HG03378 (cell line): ENCODE measurements at regions not wholly inside any gene's neighbourhood (a gene's known extent, or its start where the extent isn't known, plus 50 kb on each side); places are given as distances from the start of the nearest gene placed in this dataset.
A peak's percentile ranks its signal among the peaks of the same experiment; 100 is the strongest.

ENCODE experiments used
- ATAC-seq: cut with Tn5 transposase; IDR thresholded peaks from one replicate; pipeline ENCODE4 v1.9.1; 2021; ENCODE audit warnings: mild to moderate bottlenecking, moderate library complexity; ENCODE audit not compliant: unreplicated experiment

DNA sequence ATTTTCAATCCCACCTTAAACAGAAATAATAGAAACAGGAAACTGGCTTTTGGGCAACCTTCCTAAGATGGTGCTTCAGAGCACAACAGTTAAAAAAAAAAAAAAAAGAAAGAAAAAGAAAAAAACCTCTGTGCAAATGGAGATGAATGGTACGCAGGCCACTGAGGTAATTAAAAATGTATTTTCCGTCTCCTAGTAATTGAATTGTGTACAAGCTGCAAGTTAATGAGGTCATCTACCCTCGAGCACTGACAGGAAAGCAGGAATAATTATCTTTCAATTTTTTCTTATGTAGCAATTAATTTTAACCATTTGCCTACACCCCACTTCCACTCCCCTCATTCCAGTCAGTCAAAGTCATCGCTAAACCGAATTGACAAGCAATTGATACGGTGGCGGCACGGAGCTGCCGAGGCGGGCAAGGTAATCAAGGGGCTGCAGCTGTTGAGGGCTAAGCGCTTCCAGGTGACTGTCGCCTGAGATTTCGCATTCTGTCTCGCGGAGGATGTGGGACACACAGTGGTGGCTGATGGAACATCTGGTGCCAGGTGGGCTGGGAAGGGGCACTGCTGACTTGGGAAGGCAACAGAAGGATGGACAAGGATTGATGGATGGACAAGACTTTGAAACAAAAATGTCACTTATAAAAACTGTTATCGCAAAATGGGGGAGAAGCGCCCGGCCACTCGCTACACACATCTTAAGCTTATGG is 109.4 kb downstream of the RCN1 start:
- ATAC-seq: no peak

DNA sequence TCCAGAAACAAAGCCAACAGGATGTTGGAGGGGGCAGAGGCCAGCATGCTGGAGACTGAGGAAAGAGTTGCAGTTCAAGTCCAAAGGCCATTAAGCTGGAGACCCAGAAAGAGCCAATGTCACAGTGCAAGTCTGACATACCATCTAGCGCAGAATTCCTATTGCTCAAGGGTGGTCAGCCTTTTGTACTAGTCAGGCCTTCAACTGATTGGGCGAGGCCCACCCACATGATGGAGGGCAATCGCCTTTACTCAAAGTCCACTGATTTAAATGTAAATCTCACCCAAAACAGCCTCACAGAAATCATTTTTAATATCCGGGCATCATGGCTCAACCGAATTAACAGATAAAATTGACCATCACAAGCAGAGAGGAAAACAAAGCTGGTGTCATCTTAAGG is 113.9 kb downstream of the RCN1 start:
- ATAC-seq: no peak

DNA sequence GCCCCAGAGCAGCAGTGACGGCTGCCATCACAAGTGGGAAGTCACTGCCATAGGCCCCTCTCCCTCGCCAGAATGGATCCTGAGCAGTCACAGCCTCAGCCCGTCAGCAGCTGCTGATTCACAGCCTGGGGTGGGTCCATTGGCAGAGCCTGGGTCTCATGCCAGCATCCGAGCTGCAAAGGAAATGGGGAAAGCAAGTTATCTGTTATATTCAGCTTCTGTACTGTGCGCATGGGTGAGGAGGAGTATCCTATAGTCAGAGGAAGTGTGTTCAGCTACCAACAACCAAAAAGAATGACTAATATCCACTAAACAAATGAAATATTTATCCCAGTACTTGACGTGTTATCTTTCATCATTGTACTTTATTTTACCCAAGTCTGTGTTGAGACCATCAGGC is 119.7 kb downstream of the RCN1 start:
- ATAC-seq: no peak

DNA sequence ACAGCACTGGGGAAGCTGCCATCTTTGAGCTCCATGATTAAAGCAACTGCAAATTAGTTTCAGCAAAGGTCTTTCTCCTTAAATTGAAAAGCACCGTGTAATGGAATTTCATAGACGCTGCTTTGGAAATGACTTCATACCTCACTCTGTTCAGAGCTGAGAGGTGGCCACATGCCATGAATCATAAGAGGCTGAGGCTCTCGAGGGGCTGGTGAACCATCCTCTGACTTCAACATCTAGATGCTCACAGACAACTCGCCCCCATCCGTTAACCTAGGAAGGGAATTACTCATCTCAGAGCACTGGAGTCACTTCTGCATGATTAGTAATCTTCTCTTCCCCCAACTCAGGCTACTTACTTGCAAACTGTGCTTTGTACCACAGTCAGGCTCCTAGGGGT is 122.3 kb downstream of the RCN1 start:
- ATAC-seq: no peak

DNA sequence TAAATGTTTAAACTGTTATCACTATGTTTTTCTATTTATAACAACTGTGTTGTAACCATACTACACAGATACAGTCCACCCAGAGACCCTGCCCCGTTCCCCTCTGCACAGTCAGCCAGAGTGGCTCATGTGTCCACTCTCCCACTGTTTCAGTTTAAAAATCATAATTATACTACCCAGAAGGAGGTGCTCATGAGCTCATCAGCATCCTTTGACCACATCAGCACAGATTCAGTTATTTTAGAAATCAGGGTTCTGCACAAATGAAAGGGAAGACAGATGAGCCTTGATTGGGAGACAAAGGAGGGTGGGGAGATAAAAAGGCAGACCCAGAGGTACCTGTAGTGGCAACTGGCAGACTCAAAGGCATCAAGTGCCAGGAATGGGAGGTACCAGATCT is 124.3 kb downstream of the RCN1 start:
- no peak for ATAC-seq

DNA sequence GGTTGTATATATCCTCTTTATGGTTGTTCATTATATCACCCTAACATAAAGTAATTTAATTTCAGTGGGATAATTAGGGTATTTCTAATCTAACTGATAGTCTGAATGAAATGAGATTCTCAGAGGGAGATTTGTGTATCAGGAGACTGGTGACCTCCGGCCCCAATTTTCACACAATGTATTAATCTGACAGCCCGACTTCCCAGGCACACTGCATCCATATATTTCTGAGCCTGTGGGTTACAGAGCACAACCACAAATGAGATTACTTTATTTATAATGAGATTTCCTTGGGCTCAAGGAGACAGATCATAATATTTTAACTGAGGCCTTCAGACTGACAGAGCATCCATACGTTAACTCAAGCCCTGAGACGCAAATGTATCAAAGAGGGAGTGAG is 125.9 kb downstream of the RCN1 start:
- ATAC-seq: no peak

DNA sequence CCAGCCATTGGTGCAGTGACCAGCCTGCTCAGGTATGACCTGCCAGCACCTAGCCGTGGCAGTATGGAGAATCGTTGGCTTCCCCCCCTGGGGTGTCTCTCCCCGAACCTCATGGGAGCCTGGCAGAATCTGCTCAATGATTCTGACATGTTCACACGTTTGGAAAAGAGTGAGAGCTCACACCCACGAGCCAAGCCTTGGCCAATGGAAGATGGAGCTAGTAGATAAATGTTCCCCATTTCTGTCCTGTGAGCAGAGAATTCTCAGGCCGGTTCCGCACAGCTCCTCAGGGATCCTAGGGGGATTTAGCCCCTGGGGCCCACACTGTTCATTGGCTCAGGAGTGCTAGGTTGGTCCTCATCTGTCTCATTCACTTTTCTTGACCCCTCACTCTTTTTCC is 128.4 kb downstream of the RCN1 start:
- ATAC-seq: no peak

DNA sequence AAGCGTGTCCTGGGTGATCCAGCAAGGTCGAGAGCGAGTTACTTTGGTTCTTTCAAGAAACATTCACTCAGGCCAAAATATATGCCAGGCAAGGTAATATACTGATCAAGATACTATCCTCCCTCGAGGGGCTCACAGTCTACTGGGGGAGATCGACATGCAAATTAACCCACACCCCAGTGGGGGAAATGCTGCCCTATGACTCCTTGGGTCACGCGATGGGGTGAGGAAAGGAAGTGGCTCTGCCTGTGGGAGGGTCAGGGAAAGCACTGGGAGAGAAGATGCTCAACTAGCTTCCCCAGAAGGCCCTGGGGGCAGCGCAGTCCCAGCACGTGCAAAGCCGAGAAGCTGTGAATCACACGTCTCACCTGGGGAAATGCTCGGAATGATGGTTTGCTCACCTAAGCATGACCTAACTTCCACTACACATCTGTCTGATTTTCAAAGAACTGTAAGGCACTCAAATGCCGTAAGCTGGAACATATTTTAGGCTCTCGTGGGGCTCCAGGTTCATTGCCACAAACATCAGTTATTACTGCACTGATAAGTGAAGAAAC is 130.7 kb downstream of the RCN1 start:
- no peak for ATAC-seq

DNA sequence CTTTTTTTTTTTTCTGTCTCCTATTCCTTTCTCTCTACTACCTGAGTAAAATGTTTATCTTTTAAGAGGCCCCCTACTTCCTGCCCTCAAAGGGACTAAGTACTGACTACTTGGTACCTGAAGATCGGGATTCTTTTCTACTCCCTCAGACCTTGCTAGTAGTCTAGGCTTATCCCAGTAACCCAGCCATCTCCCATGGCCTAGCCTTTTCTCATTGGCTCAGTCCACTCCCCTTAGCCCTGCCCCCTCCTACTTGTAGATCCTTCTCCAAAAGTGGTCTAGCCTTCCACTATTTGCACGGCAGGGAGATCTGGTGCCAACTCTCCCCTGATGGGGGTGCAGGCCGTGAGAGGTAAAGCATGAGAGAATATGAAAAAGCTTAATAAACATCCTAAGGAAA is 133.7 kb downstream of the RCN1 start:
- no peak for ATAC-seq

DNA sequence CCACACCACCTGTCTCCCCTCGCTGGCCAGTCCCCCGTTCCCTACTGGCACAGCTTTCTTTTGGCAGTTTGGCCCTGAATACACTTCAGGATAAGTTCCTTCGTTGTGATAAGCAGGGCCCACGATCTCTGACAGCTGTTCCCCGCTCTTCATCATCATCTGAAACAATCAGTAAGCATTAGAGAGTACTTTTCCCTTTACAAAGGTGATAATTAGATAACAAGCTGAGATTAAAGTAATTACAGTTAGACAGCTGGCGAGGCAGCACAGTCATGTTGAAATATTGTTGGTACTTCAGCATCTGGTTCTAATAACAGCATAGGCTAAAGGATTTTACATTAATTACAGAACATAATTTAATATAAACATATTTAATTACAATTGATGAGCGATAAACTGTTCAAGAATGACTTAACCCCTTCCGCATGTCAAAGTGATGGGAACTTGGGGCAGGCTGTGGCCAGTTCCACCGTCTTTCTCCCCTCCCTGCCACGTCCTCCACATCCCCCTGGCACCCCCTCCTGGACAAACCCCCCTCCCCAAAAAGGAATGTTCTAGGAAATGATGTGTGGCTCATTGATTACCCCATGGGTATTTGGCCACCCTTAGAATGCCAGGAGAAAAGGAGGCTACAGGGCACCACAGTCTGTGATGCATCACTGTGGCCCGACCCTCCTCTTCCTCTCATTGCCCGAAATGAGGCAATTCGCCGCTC is 134.9 kb downstream of the RCN1 start:
- ATAC-seq: no peak

DNA sequence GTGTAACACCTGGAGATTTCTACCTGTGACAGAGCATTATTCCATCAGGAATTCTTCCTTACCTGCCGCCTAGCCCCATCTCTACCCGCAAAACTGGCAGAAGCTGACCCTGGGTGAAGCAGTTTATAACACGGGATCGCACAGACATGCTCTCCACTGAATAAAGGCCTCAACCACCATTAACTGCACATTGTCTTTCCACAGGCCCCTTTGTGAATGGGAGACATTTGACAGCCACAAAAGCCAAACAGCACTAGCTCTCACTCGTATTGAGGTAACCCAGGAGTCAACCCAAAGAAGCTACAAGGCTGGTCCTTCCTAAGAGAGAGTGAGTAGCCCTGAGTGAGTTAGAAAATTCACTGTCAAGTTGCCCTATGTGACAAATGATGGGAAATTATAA is 135.6 kb downstream of the RCN1 start:
- no peak for ATAC-seq

DNA sequence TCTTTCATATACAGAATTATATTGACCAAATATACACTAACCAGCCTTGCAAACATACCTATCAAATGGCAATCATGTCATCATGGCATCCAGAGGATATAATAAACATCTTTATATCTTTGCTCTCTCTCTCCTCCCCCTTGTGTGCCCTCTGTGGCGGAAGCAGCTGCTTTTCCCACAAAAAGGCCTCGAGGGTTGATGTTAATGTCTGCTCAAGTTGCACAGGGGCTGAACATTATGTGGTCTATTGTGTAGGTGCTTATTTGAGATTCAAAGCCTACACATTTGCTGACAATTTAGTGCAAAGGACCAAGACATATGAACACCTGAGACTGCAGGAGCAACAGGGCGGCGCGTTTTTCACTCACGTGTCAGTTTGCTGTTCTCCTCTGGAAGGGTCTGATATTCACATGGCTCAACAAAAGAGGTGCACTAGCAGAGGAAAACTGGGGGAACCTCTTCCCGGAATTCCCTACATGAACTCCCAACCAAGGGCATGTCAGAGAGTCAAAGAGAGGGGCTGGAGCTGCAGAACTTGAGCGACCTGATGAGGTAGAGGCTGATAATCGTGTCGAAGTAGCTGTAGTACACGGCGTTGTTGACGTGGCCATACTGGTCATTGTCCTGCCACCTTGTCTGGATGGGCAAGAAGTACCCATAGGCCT is 138.8 kb downstream of the RCN1 start:
- no peak for ATAC-seq

DNA sequence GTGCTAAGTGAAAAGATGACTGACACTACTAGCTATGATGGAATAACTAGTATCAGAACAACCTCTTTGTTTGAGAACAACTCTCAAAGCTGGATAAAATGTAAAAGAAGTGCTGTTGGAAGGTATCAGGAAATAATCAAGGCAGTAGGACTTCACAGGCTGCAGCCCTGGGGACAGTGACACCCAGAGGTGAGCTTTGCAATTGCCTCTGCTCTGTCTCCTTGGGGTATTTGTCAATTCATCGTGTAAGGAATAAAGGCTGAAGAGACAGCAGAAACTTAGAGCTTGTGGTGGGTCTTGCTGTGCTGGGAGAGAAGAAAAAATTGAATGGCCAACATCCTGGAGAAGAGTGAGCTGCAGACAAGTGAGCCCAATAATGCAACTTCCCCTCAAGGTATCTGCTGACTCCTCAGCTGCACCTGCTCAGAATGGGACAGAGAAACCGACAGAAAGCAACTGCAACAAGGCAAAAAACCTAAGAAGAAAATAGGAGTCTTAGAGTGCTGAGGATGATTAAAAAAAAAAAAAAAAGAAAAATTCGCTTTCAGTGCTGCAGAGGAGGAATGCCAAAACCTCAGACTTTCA is 141.1 kb downstream of the RCN1 start:
- peak; percentile 90 for ATAC-seq

DNA sequence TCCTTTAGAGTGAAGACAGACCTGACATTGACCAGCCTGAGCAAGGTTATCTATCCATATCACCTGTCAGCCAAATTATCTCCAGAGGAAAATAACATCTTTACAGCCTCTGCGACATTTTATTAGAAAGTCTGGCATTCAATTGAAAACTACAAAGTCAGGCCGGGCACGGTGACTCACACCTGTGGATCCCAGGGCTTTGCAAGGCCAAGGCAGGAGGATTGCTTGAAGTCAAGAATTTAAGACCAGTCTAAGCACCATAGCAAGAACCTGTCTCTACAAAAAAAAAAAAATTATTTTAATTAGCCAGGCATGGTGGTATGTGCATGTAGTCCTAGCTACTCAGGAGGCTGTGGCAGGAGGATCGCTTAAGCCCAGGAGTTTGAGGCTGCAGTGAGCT is 141.6 kb downstream of the RCN1 start:
- no peak for ATAC-seq

DNA sequence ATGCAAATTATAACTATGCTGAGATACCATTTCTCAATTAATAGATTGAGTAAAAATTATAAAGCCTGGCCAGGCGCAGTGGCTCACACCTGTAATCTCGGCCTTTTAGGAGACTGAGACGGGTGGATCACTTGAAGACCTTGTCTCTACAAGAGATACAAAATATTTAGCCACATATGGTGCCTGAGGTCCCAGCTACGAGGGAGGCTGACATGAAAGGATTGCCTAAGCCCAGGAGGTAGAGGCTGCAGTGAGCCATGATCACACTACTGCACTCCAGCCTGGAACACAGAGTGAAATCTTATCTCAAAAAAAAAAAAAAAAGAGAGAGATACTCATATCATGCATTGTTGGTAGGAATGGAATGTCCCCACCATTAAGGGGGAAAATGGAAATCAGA is 142.4 kb downstream of the RCN1 start:
- ATAC-seq: no peak

DNA sequence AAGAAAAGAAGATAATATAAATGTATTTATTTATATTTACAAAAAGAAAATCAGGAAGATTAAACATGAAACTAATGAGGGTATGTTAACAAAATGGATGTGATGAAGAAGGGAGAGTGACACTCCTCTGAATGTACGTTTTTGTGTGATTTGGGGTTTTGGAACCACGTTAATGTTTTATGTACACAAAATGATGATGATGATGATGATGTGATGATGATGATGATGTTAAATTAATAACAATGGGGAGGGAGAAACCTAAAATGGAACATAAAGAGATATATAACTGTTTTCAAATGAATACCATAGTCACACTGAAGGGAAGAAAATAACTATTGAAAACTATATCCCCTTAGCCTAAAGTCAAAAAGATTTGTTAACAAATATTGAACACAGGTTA is 143.1 kb downstream of the RCN1 start:
- ATAC-seq: no peak

DNA sequence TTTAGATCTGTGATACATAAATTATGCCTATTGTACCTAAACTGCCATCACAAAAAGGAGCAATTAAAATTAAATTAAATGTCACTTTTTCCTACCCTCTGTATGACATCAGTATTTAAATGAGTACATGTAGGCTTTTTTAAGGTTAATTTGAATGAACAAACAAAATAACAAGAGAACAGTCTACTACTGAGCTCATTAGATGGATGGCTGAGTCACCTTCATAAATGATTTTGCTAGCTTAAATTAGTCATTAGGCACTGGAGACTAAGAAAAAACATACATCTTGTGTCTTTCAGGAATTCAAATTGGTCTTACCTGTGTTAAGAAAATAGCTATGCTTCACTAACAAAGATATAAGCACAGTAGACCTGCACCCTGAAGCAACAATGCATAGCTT is 153.6 kb downstream of the RCN1 start:
- no peak for ATAC-seq

DNA sequence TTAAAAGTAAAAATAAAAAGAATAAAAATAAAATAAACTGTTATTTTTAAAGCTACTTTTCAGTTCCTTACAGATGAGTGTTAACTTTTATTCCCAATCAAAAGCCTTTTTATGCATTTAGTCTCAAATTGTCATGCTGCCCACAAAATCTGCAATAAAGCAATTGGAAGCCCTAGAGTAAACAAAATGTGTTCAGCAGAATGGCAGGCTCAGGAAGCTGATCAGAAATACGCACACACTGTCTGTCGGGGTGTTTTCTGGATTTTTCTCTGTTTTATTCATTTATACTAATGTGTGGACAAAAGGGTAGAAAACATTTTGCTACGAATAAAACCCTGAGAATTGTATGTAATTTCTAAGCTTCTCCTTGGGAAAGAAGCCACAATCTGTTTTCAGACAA is 162.8 kb downstream of the RCN1 start:
- no peak for ATAC-seq

DNA sequence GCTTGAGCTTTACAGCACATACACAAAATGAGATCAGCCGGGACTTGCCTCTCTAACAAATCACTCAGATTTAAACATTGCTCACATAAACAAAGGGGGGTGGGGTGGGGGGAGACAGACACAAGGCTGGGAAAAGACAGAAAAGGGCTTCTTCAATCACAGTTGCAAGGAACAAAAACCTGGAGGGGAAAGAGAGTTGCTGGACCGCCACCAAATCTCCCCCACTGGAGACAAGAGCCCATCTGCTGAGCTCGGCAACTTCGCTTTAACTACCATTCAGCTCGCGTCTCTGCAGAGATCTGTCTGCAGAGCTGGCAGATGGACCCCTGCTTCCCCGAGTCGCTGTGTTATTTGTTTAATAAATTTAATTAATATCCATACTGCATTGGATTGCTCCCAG is 165.0 kb downstream of the RCN1 start:
- ATAC-seq: no peak

DNA sequence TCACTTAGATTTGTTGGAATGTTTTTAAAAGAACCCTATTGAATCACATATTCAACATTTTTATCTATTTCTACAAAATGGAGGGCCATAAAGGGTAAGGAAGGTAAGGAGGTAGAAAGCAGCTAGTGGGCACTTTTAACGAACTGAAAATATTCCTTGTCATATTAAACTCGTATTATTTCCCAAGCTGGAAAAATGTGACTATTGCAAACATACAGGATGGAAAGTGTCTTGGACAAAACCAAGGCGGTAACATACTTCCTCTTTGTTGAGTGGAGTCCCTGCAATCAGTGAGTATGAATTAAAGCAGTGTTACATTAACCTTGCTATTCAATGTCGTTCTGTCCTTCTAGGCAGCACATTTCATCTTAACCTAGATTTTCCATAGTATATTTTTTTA is 165.6 kb downstream of the RCN1 start:
- ATAC-seq: no peak

DNA sequence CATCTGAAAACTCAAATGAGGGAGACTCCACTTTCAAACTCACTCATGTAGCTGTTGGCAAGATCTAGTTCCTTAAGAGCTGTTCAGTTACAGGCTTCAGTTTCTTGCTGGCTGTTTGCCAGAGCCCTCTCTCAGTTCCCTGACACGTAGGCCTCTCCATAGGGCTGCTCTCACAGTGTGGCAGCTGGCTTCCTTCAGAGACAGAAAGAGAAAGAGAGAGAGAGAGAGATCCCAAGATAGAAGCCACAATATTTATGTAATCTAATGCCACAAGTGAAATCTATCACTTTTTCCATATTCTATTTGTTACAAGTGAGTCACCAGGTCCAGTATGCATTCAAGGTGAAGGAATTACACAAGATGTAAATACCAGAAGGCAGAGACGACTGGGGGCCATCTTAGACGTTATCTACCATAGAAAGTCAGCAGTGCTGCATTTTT is 168.8 kb downstream of the RCN1 start:
- ATAC-seq: peak; percentile 94

DNA sequence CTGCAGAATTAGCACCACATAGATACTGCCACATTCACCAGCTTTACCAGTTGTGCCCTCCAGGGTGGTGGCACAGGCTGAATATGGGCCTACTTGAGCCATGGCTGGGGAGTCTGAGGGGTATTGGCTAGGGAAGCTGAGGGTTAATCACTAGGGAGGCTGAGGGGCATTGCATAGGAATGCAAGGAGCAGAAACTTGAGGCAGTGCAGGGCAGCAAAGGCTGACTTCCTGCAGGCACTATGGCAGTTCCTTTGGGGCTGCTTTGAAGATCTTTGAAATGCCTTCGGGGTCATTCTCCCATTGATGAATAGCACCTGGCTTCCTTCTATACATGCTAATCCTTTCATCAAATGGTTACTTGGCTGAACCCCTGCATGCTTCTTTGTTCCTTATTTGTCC is 171.5 kb downstream of the RCN1 start:
- no peak for ATAC-seq
